ENCODE measurements at regions not wholly inside any gene's neighbourhood (a gene's known extent, or its start where the extent isn't known, plus 50 kb on each side); places are given as distances from the start of the nearest gene placed in this dataset.

DNA sequence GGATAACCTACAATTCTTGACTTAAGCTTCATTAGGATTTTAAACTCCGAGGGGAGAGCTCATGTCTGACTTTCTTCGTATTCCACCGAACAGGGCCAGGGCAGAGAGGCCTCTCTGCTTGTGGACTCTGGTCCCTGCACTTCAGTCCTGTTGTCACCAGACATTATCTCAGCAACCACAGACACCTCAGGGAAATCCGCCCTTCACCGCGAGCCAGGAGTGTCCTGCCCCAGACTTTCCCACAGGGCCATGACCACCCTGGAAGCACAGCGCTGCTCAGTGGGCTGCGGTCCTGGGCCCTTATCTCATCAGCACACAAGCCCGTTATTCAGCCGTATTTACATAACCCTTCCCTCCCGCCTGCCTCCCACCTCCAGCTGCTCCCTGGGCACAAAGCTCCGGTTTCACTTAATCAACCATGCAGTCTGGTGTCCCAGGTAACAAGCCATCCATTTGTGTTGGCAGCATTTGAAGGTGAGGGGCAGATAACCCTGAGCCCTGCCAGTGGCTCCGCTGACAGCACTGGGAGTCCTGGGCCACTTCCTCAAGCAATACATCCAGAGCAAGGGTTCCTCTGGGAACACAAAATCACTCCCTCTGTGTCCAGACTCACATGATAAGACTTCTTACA lies 122.8 kb upstream of the RAB4A start (continued):
- TF ChIP-seq, protein P1, sequence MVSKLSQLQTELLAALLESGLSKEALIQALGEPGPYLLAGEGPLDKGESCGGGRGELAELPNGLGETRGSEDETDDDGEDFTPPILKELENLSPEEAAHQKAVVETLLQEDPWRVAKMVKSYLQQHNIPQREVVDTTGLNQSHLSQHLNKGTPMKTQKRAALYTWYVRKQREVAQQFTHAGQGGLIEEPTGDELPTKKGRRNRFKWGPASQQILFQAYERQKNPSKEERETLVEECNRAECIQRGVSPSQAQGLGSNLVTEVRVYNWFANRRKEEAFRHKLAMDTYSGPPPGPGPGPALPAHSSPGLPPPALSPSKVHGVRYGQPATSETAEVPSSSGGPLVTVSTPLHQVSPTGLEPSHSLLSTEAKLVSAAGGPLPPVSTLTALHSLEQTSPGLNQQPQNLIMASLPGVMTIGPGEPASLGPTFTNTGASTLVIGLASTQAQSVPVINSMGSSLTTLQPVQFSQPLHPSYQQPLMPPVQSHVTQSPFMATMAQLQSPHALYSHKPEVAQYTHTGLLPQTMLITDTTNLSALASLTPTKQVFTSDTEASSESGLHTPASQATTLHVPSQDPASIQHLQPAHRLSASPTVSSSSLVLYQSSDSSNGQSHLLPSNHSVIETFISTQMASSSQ (IDR thresholded peaks at IDR 0.05; ENCODE audit: low read depth): 0 out of 2 replicates have a peak, but pooled peaks have one; percentile 38
- TF ChIP-seq, protein P1 (CRISPR knock-in tag; IDR thresholded peaks at IDR 0.05; ENCODE audit: borderline replicate concordance): peak; percentile 87; the same call in 1 of the 2 replicates
- TF ChIP-seq ATF7-NPFF (CRISPR knock-in tag; IDR thresholded peaks at IDR 0.05; ENCODE audit: low read depth): 0 out of 2 replicates have a peak, but pooled peaks have one; percentile 29
- TF ChIP-seq ARNTL (CRISPR knock-in tag; IDR thresholded peaks at IDR 0.05): peak; percentile 67; the same call in 1 of the 2 replicates
- no peak for TF ChIP-seq ZNF570 (CRISPR knock-in tag; IDR thresholded peaks at IDR 0.05; ENCODE audit: borderline replicate concordance)
- TF ChIP-seq ZNF234 (CRISPR knock-in tag; conservative IDR thresholded peaks at IDR 0.05): no peak
- TF ChIP-seq, protein P2, sequence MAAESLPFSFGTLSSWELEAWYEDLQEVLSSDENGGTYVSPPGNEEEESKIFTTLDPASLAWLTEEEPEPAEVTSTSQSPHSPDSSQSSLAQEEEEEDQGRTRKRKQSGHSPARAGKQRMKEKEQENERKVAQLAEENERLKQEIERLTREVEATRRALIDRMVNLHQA (CRISPR knock-in tag; IDR thresholded peaks at IDR 0.05): no peak
- TF ChIP-seq FOXO1 (CRISPR knock-in tag; IDR thresholded peaks at IDR 0.05): peak; percentile 89
- no peak for TF ChIP-seq ZNF121 (CRISPR knock-in tag; IDR thresholded peaks at IDR 0.05)
- peak; percentile 43; the same call in 1 of the 2 replicates for TF ChIP-seq KAT8 (CRISPR knock-in tag; IDR thresholded peaks at IDR 0.05)
- no peak for TF ChIP-seq ZFP36L2 (CRISPR knock-in tag; IDR thresholded peaks at IDR 0.05)
- TF ChIP-seq, protein P3, sequence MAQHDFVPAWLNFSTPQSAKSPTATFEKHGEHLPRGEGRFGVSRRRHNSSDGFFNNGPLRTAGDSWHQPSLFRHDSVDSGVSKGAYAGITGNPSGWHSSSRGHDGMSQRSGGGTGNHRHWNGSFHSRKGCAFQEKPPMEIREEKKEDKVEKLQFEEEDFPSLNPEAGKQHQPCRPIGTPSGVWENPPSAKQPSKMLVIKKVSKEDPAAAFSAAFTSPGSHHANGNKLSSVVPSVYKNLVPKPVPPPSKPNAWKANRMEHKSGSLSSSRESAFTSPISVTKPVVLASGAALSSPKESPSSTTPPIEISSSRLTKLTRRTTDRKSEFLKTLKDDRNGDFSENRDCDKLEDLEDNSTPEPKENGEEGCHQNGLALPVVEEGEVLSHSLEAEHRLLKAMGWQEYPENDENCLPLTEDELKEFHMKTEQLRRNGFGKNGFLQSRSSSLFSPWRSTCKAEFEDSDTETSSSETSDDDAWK (CRISPR knock-in tag; IDR thresholded peaks at IDR 0.05): no peak
- TF ChIP-seq ZNF546 (CRISPR knock-in tag; conservative IDR thresholded peaks at IDR 0.05): no peak
- TF ChIP-seq, protein P4, sequence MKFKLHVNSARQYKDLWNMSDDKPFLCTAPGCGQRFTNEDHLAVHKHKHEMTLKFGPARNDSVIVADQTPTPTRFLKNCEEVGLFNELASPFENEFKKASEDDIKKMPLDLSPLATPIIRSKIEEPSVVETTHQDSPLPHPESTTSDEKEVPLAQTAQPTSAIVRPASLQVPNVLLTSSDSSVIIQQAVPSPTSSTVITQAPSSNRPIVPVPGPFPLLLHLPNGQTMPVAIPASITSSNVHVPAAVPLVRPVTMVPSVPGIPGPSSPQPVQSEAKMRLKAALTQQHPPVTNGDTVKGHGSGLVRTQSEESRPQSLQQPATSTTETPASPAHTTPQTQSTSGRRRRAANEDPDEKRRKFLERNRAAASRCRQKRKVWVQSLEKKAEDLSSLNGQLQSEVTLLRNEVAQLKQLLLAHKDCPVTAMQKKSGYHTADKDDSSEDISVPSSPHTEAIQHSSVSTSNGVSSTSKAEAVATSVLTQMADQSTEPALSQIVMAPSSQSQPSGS (CRISPR knock-in tag; IDR thresholded peaks at IDR 0.05): peak; percentile 86
- TF ChIP-seq NR3C1 (CRISPR knock-in tag; IDR thresholded peaks at IDR 0.05): no peak
- TF ChIP-seq MXI1 (IDR thresholded peaks at IDR 0.05; ENCODE audit: borderline replicate concordance, low read depth, low read length): no peak; the same call in 2 of the 3 replicates
- TF ChIP-seq, protein P5, sequence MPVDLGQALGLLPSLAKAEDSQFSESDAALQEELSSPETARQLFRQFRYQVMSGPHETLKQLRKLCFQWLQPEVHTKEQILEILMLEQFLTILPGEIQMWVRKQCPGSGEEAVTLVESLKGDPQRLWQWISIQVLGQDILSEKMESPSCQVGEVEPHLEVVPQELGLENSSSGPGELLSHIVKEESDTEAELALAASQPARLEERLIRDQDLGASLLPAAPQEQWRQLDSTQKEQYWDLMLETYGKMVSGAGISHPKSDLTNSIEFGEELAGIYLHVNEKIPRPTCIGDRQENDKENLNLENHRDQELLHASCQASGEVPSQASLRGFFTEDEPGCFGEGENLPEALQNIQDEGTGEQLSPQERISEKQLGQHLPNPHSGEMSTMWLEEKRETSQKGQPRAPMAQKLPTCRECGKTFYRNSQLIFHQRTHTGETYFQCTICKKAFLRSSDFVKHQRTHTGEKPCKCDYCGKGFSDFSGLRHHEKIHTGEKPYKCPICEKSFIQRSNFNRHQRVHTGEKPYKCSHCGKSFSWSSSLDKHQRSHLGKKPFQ (CRISPR knock-in tag; IDR thresholded peaks at IDR 0.05; ENCODE audit: insufficient replicate concordance): no peak
- TF ChIP-seq ZNF296 (CRISPR knock-in tag; conservative IDR thresholded peaks at IDR 0.05): no peak
- TF ChIP-seq ZNF720 (CRISPR knock-in tag; IDR thresholded peaks at IDR 0.05): no peak
- TF ChIP-seq ZNF878 (CRISPR knock-in tag; IDR thresholded peaks at IDR 0.05): no peak; the same call in 1 of the 2 replicates
- no peak for TF ChIP-seq NFIC (IDR thresholded peaks at IDR 0.05; ENCODE audit: low read length)
- TF ChIP-seq CEBPG (CRISPR knock-in tag; IDR thresholded peaks at IDR 0.05): peak; percentile 31
- peak; percentile 78; the same call in 1 of the 2 replicates for TF ChIP-seq ZNF333 (CRISPR knock-in tag; IDR thresholded peaks at IDR 0.05; ENCODE audit: borderline replicate concordance)

Measured in HepG2 (cell line).